NCI-H1105 treated with DMSO at 0.1 percent for 48 hours (cell line): ENCODE measurements at regions not wholly inside any gene's neighbourhood (a gene's known extent, or its start where the extent isn't known, plus 50 kb on each side); places are given as distances from the start of the nearest gene placed in this dataset.

Experiments
- DNase-seq: peaks from one replicate; lab custom pipeline; 2025; lab: John Stamatoyannopoulos, UW

DNA sequence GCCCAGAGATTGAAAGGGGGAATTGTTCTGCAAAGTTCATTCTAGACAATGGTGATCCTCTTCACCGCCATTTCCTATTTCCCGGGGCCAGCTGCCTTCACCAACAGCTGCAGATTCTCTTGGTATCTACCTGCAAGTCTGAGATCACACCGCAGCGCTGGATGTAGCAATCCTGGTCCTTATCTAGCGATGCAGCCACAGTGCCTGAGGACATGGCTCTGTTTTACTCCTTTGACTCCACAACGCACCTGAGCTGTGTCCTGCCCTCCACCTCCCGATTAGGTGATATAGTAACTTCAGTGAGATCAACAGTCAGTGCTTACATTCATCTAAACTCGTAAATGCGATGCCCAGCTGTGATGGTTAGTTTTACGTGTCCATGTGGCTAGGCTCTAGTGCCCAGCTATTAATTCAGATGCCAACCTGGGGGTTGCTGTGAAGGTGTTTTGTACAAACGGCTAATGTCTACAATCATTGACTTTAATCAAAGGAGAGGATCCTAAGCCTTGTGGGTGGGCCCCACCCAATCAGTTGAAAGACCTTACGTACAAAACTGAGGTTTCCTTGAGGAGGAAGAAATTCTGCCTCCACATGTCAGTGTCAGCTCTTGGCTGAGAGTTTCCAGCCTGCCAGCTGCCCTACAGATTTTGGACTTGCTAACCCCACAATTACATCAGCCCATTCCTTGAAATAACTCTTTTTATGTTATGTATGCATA lies 189.8 kb downstream of the SH3BP4 start:
- DNase-seq: no peak

DNA sequence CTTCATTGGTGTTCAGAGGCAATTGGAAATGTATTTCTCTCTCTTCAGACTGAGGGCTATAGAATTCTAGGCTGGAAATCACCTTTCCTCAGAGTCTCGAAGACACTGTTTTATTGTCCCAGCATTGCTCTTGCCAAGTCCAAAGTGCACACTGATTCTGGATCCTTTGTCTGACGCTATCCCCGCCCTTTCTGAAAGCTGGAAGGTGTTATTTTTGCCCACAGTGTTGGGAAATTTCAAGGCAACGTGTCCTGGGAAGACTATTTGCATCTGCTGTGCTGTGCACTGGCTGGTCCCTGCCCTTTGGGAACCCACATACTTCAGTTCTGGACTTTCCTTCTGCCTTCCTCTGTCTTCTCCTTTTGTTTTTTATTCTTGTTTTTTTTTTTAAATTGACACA lies 190.8 kb downstream of the SH3BP4 start:
- no peak for DNase-seq

DNA sequence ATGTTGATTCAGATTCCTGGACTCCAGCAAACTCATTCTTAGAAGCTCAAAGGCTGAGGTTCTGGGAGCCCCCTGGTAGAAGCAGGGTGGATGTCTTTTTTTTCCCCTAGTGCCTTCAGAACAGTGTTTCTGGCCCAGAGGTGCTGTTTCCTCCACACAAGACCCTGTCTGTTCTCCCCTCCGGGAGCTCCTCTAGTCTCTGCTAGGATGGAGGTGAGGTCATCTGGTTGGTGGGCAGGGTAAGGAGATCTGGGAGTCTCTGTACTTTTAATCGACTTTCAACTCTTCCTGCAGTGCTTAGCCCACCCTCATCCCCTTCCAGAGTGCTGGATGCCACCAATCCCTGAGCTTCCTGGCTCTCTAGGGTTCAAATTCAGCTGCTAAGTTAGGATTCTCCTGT lies 192.0 kb downstream of the SH3BP4 start:
- no peak for DNase-seq

DNA sequence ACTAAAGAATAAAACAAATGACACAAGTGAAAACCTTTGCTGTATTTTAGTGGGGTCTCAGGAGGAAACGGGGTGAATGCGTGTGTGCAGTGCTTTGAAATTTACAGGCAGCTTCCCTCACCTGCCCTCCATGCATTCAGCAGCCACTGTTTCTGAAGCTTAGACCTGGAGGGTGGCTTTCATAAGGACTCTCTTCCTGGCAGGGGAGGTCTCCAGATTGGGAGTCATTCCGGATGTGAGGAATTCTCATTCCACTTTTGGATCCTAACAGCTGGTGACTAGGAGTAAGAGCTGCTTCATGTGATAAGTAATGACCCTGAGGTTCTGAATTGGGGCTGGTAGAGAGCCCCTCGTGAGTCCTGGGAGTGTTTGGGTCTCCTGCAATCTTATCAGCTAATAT lies 192.5 kb downstream of the SH3BP4 start:
- no peak for DNase-seq

DNA sequence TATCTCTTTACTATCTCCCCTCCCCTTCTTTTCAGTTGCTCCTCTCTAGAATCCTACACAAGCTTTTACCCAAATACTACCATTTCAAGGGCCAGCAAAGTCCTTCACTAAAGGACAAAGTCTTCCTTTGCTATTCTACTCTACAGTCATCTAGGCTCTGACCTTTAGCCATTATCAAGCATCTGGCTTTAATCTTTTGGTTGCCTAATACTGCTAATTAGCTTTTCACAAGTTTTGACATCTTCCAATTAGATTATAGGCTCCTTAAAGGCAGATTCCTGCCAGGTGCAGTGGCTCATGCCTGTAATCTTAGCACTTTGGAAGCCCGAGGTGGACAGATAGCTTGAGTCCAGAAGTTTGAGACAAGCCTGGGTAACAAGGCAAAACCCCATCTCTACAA lies 194.4 kb downstream of the SH3BP4 start:
- DNase-seq: no peak

DNA sequence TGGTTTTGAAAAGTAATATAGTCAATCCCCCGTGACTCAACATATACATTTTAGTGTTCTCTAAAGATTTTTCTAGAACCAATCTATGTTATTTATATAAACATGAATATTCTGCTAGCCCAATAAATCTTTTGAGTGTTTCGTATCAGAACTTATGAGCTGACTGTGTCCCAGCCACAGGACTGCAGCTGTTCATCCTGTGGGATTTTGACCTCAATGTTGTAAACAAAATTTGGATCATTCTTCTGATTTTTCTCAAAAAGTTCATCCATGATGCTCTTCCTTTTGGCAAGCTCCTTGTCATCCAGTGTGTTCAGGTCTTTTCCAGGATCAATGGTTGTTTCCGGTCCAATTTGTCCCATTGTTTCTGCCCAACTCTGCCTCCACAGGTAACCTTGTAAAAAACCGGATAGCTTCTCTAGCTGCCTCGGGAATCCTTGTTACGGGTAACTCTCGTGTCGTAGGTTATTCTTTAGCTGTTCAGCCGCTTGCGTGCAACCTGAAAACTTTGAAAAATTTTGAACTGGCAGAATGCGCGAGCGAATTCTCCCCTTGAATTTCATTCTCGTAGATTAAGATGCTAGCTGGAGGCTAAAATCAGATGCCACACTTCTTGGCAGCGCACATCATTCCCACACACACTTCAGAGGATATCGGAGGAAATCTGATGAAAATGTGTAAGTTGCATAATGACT lies 195.2 kb downstream of the SH3BP4 start:
- no peak for DNase-seq

DNA sequence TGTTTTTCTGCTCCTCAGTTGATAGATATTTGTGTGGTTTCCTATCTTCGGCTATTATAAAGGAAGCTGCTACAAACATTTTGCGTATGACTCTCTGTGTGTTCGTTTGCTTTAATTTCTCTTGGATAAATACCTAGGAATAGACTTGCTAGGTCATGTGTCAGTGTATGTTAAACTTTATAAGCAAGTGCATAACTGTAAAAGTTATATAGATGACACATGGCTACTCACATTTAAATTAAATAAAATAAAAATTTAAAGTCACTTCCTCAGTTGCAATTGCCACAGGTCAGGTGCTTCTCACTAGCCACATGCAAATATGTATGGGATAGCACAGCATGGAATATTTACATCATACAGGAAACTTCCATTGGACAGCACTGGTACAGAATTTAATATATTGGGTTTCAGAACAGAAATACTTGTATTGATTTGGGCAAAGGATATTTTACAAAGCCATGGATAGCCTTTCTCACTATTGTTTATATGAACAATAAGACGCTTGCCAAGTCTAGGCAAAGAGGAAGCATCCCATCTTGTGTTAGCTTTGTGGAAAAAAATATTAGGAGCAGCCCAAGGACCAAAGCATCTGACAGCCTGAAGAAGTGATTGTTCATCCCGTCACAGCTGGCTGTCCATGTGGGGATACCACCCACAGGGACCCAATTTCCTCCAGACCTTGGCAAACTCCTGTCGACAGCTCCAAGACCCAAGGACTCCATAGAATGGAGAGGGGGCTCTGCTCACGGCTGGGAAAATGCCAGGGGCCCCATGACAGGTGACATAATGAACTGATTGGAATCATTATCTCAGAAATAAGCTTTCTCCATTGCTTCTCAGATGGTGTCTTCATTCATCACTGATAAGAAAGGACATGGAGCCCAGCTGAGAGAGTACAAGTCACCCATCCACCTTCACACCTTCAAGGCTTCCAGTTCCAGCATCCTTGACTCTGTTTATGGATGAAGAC lies 196.7 kb downstream of the SH3BP4 start:
- DNase-seq: no peak

DNA sequence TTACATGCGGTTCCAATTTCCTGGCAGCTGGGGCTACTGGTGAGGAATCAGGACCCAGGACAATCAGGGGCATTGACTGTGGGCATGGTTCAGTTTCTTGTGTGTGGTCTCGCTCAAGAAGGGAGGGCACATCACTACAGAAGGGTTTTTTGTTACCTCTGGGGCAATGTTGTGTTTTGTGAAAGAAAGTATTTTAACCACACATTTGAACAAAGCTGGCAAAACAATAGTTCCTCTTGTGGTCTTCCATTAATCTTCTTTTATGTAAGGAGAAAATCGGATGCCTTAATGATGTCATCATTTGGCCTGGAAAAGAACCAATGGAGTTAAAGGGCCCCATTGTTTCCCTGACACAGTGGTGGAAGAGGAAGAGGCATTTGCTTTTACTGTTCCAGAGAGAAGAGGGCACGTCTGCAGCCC lies 197.4 kb downstream of the SH3BP4 start:
- no peak for DNase-seq

DNA sequence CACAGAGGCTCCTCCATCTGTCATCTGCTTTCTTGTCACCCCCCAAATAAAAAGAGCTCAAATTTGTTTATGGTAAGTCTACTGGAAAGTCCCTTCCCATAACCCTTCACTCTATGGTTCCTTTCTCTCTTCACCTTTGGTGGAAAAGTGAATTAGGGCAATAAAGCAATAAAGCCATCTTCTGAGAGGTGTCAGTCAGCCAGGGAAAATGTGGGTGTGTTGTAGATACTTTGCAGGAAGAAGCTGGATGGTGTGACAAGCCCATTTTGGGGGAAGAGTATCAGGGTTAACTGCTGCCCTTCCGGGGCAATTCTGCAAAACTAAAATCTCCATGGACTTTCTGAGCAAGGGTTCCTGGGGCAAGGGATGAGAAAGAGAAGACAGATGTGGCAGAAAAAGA lies 197.9 kb downstream of the SH3BP4 start:
- no peak for DNase-seq

DNA sequence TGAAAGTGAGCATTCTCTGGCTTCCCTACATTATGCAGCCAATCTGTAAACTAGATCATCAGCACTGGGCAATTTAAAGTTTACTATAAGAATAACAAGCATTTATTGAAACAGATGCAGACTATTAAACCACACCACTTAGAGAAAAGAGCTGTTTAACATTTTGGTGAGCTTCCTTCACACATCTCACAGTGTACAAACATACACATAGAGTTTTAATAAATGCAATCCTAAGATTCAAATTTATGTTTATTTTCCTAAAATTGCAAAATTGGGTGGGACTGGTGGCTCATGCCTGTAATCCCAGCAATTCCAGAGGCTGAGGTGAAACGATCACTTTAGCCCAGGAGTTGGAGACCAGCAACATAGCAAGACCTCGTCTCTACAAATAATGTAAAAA lies 199.3 kb downstream of the SH3BP4 start:
- no peak for DNase-seq

DNA sequence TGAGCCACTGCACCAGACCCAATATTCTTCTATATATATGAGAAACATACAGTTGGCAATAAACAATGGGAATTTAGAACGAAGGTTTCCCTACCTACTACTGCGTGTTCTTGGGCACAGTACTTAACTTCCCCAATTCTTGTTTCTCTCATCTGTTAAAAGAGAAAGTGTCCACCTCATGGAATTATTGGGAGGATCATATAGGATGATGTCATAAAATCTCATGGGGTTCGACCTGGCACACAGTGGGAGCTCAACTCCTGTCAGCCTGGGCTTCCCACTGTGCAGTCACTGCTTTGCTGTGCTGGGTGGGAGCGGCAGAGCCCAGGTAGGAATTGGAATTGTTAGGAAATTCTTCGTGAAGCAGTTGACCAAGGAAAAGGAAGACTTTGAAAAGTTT lies 203.3 kb downstream of the SH3BP4 start:
- no peak for DNase-seq

DNA sequence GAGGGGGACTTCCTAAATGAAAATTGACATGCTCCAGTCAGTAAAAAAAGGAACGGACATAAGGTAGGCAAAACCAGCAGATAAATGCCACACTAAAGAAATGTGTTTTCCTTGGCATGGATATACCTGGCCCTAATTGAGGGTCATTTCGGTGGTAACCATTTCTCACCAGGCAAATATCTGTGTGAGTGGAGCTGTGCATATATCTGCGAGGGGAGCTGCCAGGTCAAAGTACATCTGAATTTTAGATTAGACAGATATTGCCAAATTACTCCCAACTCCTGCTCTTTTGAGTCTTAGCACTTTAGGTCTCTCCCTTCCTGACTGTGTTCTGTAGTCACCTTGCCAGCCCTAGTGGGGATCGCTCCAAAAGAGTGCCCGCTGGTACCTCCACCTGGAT lies 204.2 kb downstream of the SH3BP4 start:
- no peak for DNase-seq

DNA sequence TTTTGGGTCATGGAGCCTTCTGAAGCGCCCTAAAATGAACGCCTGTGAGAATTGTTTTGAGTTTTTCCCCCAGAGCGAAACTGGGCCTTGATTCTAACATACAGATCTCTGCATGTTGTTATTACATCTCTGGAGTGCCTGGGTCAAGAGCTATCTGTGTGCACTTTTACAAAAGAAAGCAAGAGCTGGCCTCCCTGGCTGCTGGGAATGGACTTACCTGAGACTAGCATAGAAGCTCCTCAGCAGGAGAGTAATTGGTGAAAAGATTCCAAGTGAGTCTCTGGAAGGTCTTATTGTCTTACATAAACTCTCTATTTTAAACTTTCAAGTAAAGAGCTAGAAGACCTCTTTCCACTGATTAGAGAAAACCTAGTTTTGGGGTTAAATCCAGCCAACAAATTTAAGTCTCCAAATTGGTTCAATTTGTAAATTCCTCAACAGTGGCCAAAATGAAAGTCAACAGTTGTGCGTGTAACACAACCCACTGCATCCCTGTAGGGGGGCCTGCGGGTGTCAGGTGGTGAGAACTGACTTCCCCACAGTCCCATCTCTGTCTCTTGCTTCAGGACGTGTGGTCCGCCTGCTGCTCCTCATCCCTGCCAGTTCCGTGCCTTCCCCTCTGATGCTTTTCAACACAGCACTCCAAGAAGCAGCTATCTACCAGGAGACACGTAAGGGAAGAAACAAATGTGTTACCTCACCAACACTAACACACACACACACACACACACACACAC lies 206.1 kb downstream of the SH3BP4 start:
- no peak for DNase-seq

DNA sequence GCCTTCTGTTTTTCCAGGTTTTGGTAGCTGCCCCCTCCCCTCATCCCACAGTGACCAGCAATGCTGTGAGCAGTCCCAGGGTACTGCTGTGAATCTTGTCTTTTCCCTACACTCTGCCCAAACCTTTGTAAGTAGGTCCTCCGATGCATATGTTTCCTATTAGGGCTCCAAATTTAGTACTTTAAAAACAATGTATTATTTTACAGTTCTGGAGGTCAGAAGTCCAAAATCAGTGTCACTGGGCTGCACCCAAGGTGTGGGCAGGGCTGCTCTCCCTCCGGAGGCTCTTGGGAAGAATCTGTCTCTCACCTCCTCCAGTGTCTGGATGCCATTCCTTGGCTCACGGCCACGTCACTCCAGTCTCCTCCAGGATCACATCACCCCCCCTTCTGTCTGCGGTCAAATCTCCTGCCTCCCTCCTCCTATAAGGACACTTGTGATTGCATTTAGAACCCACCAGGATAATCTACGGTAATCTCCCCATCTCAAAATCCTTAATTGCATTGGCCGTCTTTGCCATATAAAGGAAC lies 208.5 kb downstream of the SH3BP4 start:
- no peak for DNase-seq

DNA sequence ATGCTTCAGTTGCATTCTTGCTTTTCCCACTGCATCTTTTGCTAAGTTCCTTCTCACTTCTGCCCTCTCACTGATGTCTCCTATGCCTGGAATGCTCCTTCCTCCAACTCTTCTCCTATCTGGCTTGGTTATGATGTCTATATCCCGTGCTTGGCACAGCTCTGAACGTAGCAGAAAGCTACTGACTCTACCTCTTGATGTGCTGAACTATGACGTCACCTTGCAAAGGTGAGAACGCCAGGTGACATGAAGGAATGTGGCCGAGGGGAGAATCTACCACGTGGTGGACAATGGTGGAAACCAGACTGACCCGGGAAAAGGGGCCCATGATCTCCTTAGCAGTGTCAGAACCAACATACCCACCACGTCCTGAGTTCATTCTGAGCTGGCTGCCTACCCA lies 209.7 kb downstream of the SH3BP4 start:
- DNase-seq: no peak

DNA sequence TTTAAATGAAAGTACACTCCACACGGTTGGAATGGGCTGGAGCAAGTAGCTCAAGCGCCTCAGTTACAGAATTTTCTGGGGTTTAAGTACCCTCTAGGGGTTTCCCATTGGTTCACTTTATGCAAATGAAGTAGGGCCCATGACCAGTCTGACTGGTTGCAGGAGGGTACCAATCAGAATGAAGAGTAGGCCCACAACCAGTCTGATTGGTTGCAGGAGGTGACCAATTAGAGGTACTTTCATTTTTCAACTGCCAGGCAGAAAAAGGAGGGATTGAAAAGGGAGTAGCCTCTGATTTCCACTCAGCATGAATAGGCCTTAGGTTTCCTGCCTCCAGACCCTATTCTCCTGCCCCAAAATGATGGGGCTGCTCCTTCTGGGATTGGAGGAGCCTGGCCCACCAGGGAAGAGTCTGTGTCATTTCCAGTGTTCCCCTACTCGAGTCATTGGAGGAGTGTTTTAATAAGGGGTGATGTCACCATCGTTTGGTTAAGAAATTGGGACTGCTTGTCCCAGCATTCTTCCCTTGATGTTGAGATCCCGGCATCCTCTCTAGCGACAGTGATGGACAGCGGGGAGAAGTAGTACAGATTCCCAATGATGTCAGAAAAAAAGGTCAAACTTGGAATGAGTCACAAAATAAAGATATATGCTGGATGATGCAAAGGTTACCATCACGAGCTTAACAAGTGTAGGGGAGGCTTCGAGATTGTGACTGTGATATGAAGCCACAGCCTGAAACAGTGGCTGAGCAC lies 210.4 kb downstream of the SH3BP4 start:
- DNase-seq: no peak

DNA sequence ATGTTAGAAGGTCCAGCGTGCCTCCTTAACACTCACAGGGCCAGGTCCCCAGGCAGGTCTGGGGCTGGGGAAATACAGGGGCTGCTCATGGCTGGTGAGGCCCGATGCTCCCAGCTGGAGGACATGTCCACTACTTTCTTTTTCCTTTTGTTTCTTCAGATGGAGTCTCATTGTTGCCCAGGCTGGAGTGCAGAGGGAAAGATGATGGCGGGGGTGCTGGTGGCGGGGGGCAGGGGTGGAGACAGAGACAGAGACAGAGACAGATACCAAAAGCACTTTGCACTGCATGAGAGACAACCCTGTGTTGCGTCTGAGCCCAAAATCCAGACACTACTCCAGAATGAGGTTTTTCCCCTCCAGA lies 211.0 kb downstream of the SH3BP4 start:
- no peak for DNase-seq

DNA sequence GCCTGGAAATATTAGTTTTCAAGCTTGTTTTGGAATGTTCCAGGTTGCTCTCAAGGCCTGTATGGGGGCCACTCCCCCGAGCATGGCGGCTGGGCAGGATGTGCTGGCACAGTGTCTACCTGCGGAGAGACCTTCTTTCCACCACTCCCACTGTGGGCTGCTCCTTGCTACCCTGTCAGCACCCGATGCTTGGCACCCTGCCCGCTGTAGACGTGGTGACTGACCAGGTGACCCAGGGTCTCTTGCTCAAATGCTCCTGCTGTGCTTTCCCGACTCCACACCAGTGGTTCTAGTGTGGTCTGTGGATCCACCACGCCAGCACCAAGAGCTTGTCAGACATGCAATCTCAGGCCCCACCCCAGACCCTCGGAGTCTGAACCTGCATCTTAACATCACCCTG lies 213.3 kb downstream of the SH3BP4 start:
- DNase-seq: no peak

DNA sequence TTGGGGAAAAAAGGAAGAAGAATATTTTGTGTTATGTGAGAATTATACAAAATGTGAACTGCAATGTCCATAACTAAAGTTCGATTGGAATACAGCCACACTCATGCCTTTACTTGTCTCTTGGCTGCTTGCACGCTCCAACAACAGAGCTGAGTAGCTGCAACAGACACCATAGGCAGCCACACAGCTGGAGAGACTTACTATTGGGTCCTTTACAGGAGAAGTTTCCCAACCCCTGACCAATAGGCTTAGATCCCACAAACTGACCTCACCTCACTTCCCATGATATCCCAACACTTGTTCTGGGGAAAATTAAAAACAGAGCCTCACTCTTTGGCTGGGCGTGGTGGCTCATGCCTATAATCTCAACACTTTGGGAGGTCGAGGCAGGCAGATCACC lies 213.8 kb downstream of the SH3BP4 start:
- DNase-seq: no peak

DNA sequence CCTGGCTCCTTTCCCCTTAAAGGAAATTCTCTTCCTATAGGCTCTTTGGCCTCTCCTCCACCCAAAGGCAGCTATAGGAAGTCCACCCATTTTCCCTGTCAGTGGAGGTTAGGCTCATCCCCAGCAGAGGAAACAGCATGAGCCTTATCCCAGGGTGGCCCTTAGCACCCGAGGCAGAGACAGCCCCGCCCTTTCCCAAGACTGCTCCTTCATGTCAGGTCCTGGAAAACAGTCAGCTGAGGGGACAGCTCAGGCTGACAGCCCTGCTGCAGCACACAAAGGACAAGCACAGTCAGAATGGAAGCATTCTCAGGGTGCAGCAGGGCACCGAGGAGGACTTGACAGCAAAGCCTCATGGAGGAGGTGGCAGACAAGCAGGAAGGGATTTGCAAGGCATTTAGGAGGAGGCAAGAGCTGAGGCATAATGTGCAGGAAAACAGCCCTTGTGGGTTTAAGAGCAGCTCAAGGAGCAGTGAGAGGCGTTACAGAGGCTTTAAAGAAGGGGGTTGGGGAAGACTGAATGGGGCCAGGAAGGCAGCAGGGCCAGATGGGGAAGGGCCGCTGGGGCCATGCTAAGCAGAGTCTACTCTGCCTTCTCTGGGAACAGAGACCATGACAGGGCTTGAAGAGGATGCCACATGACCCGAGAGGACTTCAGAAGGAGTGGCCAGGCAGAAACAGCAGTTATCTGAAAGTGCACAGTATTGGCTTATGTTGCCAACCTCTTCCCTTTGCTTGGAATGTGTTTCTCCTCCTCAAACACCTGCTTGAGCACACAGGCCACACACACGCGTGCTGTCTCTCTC lies 216.6 kb downstream of the SH3BP4 start:
- no peak for DNase-seq
